ENCODE measurements at regions not wholly inside any gene's neighbourhood (a gene's known extent, or its start where the extent isn't known, plus 50 kb on each side); places are given as distances from the start of the nearest gene placed in this dataset.

DNA sequence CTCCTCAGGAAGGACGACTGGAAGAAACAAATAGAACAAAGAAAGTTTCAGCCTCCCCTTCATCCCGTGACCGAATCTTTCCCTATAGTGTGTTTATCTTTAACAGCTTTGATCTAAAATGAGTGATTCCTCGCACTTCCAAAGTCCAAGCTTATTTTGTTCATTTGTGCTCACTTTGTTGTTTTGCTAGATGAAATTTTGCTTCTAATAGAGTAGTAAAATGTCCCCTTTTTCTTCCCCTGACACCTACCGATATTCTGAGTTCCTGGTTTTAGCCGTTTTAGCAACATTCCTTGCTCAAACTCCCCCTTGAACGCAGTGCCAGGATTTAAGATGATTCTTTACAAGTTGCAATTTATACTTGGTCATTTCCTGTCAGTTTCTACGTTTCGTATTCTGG is 204.2 kb downstream of the FGF9 start:
- in situ Hi-C loops (cut with MboI; ENCODE audit: low pct_unique_long_range_greater_than_20kb, low sequenced_read_pairs, unreplicated experiment): no loop called here
- DNase-seq (ENCODE audit: low spot score): no peak
- TF ChIP-seq, protein P1, sequence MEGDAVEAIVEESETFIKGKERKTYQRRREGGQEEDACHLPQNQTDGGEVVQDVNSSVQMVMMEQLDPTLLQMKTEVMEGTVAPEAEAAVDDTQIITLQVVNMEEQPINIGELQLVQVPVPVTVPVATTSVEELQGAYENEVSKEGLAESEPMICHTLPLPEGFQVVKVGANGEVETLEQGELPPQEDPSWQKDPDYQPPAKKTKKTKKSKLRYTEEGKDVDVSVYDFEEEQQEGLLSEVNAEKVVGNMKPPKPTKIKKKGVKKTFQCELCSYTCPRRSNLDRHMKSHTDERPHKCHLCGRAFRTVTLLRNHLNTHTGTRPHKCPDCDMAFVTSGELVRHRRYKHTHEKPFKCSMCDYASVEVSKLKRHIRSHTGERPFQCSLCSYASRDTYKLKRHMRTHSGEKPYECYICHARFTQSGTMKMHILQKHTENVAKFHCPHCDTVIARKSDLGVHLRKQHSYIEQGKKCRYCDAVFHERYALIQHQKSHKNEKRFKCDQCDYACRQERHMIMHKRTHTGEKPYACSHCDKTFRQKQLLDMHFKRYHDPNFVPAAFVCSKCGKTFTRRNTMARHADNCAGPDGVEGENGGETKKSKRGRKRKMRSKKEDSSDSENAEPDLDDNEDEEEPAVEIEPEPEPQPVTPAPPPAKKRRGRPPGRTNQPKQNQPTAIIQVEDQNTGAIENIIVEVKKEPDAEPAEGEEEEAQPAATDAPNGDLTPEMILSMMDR (IDR thresholded peaks at IDR 0.05; ENCODE audit: extremely low read depth, insufficient read depth, missing control alignments): no peak

GRCh38 chr13:21879263-21879914 is 208.5 kb downstream of the FGF9 start:
- no peak for DNase-seq (ENCODE audit: low spot score)
- TF ChIP-seq, protein P1 (IDR thresholded peaks at IDR 0.05; ENCODE audit: extremely low read depth, insufficient read depth, missing control alignments): no peak
- in situ Hi-C loops (cut with MboI; ENCODE audit: low pct_unique_long_range_greater_than_20kb, low sequenced_read_pairs, unreplicated experiment): no loop called here

DNA sequence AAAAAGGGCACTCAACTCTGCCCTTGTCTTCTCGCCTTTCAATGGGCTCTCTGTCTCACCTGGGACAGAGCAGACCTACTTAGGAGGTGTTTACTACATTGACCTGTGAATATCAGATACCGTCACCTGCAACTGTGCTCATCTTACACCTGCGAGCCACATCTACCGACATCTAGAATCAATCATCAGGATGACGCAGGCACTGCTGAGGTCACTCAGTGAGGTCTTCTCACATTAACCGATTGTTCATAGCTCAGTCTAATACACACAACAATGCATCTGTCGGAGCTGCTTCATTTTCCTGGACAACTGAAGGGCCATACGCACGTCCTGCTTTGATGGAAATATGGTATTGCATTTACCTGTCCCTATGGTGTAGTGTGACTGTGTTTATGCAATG is 211.9 kb downstream of the FGF9 start:
- TF ChIP-seq, protein P1 (IDR thresholded peaks at IDR 0.05; ENCODE audit: extremely low read depth, insufficient read depth, missing control alignments): no peak
- no peak for DNase-seq (ENCODE audit: low spot score)
- in situ Hi-C loops (cut with MboI; ENCODE audit: low pct_unique_long_range_greater_than_20kb, low sequenced_read_pairs, unreplicated experiment): no loop called here

- TF ChIP-seq, protein P1 (IDR thresholded peaks at IDR 0.05; ENCODE audit: extremely low read depth, insufficient read depth, missing control alignments): no peak
- in situ Hi-C loops (cut with MboI; ENCODE audit: low pct_unique_long_range_greater_than_20kb, low sequenced_read_pairs, unreplicated experiment): no loop called here
- DNase-seq (ENCODE audit: low spot score): no peak
These were observed 212.8 kb downstream of the FGF9 start for GRCh38 chr13:21883713-21884112.

GRCh38 chr13:21884299-21884909 is 213.5 kb downstream of the FGF9 start:
- TF ChIP-seq, protein P1 (IDR thresholded peaks at IDR 0.05; ENCODE audit: extremely low read depth, insufficient read depth, missing control alignments): no peak
- DNase-seq (ENCODE audit: low spot score): no peak
- in situ Hi-C loops (cut with MboI; ENCODE audit: low pct_unique_long_range_greater_than_20kb, low sequenced_read_pairs, unreplicated experiment): no loop called here

- no peak for DNase-seq (ENCODE audit: low spot score)
- TF ChIP-seq, protein P1 (IDR thresholded peaks at IDR 0.05; ENCODE audit: extremely low read depth, insufficient read depth, missing control alignments): no peak
These were observed 214.2 kb downstream of the FGF9 start for GRCh38 chr13:21884965-21885567.

More at GRCh38 chr13:21884965-21885567, 214.2 kb downstream of the FGF9 start:
- in situ Hi-C loops (cut with MboI; ENCODE audit: low pct_unique_long_range_greater_than_20kb, low sequenced_read_pairs, unreplicated experiment): no loop called here

All from GM13977 (cell line).